Endothelial cell (in vitro differentiated cells): ENCODE measurements at regions not wholly inside any gene's neighbourhood (a gene's known extent, or its start where the extent isn't known, plus 50 kb on each side); places are given as distances from the start of the nearest gene placed in this dataset.

Experiments used
- DNase-seq: peaks from one replicate; pipeline ENCODE4 v3.0.0; 2021; ENCODE audit warnings: low spot score
- H3K27ac Mint-ChIP-seq: one replicate; pipeline ENCODE4 v1.8.0; 2021; ENCODE audit warnings: mixed read lengths, inconsistent platforms; ENCODE audit not compliant: unreplicated experiment
- H3K27me3 Mint-ChIP-seq: one replicate; pipeline ENCODE4 v1.8.0; 2021; ENCODE audit warnings: mild to moderate bottlenecking, moderate library complexity, mixed read lengths, inconsistent platforms; ENCODE audit not compliant: unreplicated experiment
- H3K36me3 Mint-ChIP-seq: one replicate; pipeline ENCODE4 v1.8.0; 2021; ENCODE audit warnings: mild to moderate bottlenecking, low read depth, mixed read lengths, inconsistent platforms; ENCODE audit not compliant: unreplicated experiment
- H3K4me1 Mint-ChIP-seq: one replicate; pipeline ENCODE4 v1.8.0; 2021; ENCODE audit warnings: mild to moderate bottlenecking, mixed read lengths, inconsistent platforms; ENCODE audit not compliant: unreplicated experiment
- H3K4me3 Mint-ChIP-seq: one replicate; pipeline ENCODE4 v1.8.0; 2021; ENCODE audit warnings: mild to moderate bottlenecking, mixed read lengths, inconsistent platforms; ENCODE audit not compliant: unreplicated experiment
- H3K9me3 Mint-ChIP-seq: one replicate; pipeline ENCODE4 v1.8.0; 2021; ENCODE audit warnings: mixed read lengths, inconsistent platforms; ENCODE audit not compliant: unreplicated experiment
- CTCF ChIP-seq: fragments of 200-600 bp; sonication (generic); IDR thresholded peaks from one replicate; pipeline ENCODE4 v1.5.0; 2021; ENCODE audit warnings: antibody characterized with exemption; ENCODE audit not compliant: unreplicated experiment

- Mint-ChIP-seq H3K4me1 (no peaks in the 10 kb centered on the region), H3K27ac (no peak overlapping the region), H3K9me3 (peaks cover 1% of the 10 kb centered on the region), H3K36me3 (no peaks in the 10 kb centered on the region), H3K4me3 (no peak overlapping the region), H3K27me3 (no peaks in the 10 kb centered on the region)
- no peak for DNase-seq
- no peak for TF ChIP-seq CTCF
These were observed 785.7 kb upstream of the POM121L12 start for GRCh38 chr7:52249741-52250140.

- H3K4me3 Mint-ChIP-seq, result no peak overlapping the region
- H3K9me3 Mint-ChIP-seq, result peaks cover 6% of the 10 kb centered on the region
- no peak for DNase-seq
- TF ChIP-seq CTCF, result no peak
- H3K4me1 Mint-ChIP-seq, result no peaks in the 10 kb centered on the region
- no peaks in the 10 kb centered on the region for H3K27me3 Mint-ChIP-seq
- no peak overlapping the region for H3K27ac Mint-ChIP-seq
- H3K36me3 Mint-ChIP-seq, result no peaks in the 10 kb centered on the region
These were observed 787.9 kb upstream of the POM121L12 start for GRCh38 chr7:52247518-52247917.

- no peak for TF ChIP-seq CTCF
- H3K36me3 Mint-ChIP-seq, result no peaks in the 10 kb centered on the region
- H3K4me3 Mint-ChIP-seq, result no peak overlapping the region
- DNase-seq, result no peak
- H3K9me3 Mint-ChIP-seq, result peaks cover 6% of the 10 kb centered on the region
- no peaks in the 10 kb centered on the region for H3K27me3 Mint-ChIP-seq
- no peak overlapping the region for H3K27ac Mint-ChIP-seq
- H3K4me1 Mint-ChIP-seq, result no peaks in the 10 kb centered on the region
These were observed 791.7 kb upstream of the POM121L12 start for GRCh38 chr7:52243685-52244084.

GRCh38 chr7:52233248-52233647, 802.2 kb upstream of the POM121L12 start:
- Mint-ChIP-seq H3K9me3 (no peaks in the 10 kb centered on the region), H3K36me3 (no peaks in the 10 kb centered on the region), H3K27me3 (no peaks in the 10 kb centered on the region), H3K4me1 (no peaks in the 10 kb centered on the region), H3K4me3 (no peak overlapping the region), H3K27ac (no peak overlapping the region)
- DNase-seq, result no peak
- TF ChIP-seq CTCF, result no peak

GRCh38 chr7:52211930-52212329, 823.5 kb upstream of the POM121L12 start:
- Mint-ChIP-seq H3K9me3 (no peaks in the 10 kb centered on the region), H3K4me1 (no peaks in the 10 kb centered on the region), H3K4me3 (no peak overlapping the region), H3K36me3 (no peaks in the 10 kb centered on the region), H3K27ac (no peak overlapping the region), H3K27me3 (no peaks in the 10 kb centered on the region)
- TF ChIP-seq CTCF, result no peak
- no peak for DNase-seq
